GM18870 (cell line): ENCODE measurements at regions not wholly inside any gene's neighbourhood (a gene's known extent, or its start where the extent isn't known, plus 50 kb on each side); places are given as distances from the start of the nearest gene placed in this dataset.
"Not testable (repeated sequence)": the region's sequence is repeated elsewhere in the genome, so short reads cannot be mapped to it uniquely, and the experiment has no call there.

Experiments
- ATAC-seq: cut with Tn5 transposase; IDR thresholded peaks from one replicate; pipeline ENCODE4 v1.9.1; 2021; ENCODE audit warnings: moderate library complexity; ENCODE audit not compliant: unreplicated experiment

DNA sequence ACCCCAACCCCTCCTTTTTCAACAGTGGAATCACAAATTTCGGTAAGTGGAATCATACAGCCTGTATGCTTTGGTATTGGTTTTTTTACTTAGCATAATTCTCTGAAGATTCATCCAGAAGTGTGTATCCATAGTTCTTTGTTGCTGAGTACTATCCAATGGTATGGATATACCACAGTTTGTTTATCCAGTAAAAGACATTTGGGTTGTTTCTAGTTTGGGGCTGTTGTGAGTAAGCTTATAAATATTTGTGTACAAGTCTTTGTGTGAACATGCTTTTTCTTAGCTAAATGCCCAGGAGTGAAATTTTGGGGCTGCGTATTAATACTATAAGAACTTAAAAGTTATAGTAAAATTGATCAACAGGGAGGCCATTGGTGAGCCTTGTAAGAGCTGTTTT lies 57.5 kb upstream of the GC start:
- ATAC-seq, result no peak

GRCh38 chr4:71847300-71847699 lies 63.4 kb upstream of the GC start:
- ATAC-seq, result no peak

GRCh38 chr4:71855944-71856343 lies 72.1 kb upstream of the GC start:
- ATAC-seq, result no peak

DNA sequence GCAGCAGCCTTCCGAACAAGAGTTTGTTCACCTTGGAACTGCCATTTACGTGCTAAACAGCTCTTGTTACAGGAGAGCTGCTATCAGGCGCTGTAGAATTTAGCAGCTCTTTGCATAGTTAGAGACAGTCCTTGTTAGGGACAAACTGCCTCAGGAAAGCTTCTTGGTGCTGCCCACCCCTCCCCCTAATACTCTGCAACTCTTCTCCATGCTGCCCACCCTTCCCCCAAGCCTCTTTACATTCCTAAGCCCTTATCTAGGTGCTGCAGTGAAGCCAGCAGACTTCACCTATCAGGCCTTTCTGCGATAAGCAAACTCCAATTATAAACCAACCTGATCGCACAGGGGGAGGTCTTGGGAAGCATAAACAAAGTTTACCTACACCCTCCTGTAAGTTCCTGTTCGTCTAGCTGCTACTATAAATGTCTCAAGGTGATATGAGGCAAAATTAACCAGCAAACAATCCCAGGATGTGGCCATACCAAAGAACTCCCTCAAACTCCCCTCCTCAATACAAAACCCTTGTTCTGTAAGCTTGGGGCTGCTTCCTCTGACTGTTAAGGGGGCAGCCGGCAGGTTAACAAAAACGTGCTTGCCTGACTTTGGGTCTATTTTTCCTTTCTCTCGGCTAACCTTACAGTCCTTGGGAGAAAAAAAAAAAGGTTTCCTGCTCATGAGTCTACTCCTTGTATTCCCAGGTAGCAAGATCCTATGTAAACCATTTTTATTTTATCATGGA lies 74.0 kb upstream of the GC start:
- ATAC-seq, result no peak

DNA sequence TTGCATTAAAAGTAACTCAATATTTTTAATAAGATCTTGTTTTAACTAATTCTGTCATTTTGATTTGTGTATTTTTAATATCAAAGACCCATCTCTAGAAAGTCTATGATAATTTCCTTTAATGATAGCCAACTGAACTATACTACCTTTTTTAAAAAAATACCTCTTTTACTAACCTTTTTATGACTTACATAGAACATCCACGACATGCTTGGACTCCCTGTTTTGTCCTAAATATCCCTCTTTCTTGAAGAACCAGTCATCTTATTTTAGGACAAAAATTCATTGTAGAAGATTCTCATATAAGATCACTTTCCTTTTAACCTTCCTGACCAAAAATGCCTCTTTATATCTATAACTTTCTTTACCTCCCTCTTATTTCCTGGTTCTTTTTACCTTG lies 76.8 kb upstream of the GC start:
- ATAC-seq, result no peak

DNA sequence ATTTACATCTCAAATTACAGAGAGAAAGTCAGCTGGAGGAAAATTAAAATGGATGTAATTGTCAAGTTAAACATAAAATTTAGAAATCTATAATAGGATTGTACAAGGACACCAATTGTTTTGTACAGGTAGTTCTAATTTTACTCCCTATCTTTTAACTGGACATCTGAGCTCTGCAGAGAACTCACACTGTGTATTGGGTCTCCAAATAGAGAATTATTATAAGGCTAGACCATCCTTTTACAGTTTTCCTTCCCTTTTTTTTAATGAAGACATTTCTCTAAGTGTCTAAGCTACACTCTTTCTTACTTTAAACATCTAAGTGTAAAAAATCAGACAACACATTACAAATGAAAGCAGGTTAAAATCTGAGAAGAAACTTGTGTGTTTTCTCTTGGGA lies 78.4 kb upstream of the GC start:
- no peak for ATAC-seq

DNA sequence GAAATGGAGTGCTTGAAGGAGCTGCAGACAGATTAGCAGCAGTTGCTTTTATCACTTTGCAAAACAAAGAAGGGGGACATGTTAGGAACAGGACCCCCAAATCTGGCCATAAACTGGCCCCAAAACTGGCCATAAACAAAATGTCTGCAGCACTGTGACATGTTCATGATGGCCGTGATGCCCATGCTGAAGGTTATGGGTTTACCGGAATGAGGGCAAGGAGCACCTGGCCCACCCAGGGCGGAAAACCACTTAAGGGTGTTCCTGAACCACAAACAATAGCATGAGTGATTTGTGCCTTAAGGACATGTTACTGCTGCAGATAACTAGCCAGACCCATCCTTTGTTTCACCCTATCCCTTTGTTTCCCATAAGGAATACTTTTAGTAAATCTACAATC lies 79.6 kb upstream of the GC start:
- no peak for ATAC-seq

- ATAC-seq, result no peak
These were observed 80.5 kb upstream of the GC start for GRCh38 chr4:71864380-71864779.

DNA sequence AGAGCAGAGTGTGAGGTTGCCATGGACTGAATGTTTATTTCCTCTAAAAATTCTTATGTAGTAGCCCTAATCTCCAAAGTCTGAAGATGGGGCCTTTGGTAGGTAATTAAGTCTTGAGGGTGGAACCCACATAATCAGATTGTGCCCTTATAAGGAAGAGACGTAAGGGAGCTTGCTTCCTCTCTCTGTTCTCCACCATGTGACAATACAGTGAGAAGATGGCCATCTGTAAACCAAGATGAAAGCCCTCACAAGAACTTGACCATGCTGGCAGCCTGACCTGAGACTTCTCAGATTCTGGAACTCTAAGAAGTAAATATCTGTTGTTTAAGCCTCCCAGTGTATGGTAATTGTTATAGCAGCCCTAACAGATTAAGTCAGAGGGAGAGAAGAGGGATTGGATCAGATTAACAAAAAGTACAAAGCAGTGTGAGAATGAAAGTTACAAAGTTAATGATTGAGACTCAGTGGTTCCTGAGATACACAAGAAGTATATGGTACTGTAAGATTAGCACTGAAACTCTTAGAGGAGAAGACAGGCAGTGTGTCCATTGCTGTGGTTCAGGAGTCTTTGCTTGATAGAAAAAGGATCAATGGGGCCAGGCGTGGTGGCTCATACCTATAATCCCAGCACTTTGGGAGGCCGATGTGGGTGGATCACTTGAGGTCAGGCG lies 82.5 kb upstream of the GC start:
- no peak for ATAC-seq

DNA sequence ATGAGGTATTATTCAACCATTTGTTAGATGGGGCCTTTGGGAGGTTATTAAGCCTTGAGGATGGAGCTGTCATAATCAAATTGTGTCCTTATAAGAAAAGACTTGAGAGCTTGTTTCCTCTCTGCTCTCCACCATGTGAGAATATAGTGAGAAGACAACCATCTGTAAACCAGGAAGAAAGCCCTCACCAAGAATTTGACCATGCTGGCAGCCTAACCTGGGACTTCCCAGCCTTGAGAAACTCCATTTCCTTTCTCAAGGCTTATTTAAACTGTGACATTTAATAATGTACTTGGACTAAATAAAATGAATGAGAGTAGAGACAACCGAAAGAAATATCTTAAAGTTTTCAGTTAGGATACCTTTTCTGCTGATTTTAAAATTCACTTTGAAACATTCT lies 83.7 kb upstream of the GC start:
- ATAC-seq, result no peak

GRCh38 chr4:71870456-71870855 lies 86.6 kb upstream of the GC start:
- ATAC-seq, result no peak

GRCh38 chr4:71872221-71872620 lies 88.3 kb upstream of the GC start:
- no peak for ATAC-seq

DNA sequence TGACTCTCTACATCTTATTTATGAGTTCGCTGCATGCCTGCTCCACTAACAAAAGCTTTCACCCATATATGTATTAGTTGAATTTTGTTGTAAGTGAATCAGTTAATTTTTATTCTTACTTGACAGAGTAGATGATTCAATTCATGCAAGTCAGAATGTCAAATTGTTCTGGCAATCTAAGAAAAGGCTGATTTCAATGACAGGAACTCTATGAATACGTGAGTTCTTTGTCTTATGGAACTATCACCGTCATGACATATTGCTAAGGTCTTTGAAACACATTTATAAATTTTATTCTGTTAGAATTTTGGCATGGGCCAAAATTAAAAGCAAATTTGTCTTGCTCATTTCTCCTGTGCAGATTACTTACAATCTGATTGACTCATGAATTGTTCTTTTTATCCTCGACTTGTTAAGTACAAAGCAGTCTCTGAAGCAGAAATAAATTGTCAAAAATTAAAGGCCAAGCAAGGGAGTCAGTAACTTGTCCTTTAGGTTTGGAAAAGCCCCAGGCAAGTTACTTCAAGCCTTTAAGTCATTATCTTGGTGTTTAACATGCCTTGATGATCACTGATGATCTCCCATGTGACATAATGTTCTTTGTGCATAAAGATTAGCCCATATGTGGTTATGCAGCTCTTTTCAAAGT lies 89.0 kb upstream of the GC start:
- ATAC-seq, result no peak

DNA sequence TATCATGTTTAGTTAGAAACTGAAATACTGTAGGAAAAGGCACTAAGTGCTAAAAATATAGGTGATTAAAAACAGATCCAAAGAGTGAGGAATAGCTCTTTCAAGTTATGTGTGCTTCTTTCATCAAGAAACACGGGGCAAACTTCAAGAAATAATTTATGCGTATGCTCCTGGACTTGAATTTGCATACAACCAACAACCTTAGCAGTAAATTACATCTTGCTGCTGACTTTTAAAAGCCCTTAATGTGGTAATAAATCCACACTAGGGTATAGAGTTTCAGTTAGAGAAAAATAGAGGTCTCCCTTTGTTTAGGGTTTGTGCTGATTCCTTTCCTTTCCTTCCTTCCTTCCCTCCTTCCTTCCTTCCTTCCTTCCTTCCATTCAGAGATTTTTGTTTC lies 94.5 kb upstream of the GC start:
- ATAC-seq, result no peak

DNA sequence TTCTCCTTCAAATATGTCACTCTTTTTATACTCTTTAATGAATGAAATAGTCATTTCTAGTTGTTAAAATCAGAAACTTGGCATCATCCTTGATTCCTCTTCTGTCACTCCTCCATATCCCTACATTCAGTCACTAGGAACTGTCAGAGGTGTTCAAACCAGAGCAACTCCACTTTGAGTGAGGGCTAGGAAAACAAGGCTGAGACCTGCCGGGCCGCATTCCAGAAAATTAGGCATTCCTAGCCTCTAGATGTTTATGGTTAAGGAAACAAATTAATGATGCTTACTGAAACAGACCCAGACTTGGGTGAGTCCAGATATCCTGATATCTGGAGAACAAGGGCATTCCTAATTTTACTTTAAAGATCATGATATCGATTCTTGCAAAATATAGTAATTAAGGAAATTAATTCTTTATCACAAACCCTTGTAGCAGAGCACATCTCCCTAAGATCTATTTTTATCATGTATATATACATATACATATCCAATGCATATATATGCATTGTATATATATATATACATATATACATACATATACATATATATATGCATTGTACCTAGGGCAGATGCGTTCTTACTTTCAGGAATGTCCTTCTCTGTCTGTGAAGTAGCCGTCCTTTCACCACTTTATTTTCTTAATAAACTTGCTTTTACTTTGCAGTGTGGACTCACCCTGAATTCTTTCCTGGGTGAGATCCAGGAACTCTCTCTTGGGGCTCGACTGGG lies 98.4 kb upstream of the GC start:
- ATAC-seq, result no peak

- ATAC-seq, result not testable (repeated sequence)
These were observed 116.5 kb upstream of the GC start for GRCh38 chr4:71900366-71900765.

DNA sequence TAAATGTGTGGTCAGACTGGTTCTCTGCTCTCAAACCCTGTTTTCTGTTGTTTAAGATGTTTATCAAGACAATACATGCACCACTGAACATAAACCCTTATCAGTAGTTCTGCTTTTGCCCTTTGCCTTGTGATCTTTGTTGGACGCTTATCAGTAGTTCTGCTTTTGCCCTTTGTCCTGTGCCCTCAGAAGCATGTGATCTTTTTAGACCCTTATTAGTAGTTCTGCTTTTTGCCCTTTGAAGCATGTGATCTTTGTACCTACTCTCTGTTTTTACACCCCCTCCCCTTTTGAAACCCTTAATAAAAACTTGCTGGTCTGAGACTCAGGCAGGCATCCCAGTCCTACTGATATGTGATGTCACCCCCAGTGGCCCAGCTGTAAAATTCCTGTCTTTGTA lies 121.7 kb upstream of the GC start:
- not testable (repeated sequence) for ATAC-seq

DNA sequence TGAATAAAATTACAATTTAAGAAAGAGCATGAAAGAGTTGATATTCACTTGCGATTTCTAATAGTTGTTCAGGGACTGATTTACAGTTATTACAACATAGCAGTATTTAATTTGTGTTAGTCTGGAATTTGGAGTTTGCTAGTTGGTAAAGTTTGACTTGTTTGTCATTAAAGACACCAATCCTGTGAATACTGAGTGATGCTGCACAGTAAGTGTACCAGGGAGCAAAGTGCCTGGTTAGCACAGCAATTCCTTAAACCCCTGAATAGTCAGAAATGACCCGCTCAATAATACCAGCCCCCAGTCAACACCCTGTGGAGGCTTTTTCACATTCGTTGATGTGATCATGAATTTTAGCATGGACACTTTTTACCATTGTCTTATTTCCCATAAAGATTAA lies 122.2 kb upstream of the GC start:
- ATAC-seq, result no peak

- ATAC-seq, result no peak
These were observed 123.2 kb upstream of the GC start for GRCh38 chr4:71907071-71907470.

DNA sequence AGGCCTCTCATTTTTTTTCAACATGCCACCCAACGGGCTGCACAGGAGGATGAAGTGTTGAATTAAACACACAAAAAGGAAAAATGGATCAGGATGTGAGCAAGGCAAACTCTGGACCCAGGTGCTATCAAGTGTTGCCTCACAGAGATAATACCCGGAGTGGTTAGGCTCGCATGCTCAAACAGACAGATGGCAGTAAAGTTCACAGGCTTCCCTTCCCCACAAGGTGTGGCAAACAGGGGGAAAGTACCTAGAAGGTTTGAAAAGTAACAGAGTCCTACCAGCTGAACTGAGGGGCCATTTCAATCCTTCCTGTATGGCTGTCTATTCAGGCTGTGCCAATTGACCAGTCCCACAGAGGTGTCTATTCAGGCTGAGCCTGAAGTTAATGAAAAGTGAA lies 123.9 kb upstream of the GC start:
- ATAC-seq, result peak; percentile 81

- no peak for ATAC-seq
These were observed 118.5 kb upstream of the NPFFR2 start for GRCh38 chr4:71913275-71913674.

- no peak for ATAC-seq
These were observed 108.7 kb upstream of the NPFFR2 start for GRCh38 chr4:71923070-71923469.
